OCI-LY1 (cell line): ENCODE measurements at regions not wholly inside any gene's neighbourhood (a gene's known extent, or its start where the extent isn't known, plus 50 kb on each side); places are given as distances from the start of the nearest gene placed in this dataset.

ENCODE experiments used
- H2AFZ ChIP-seq: fragments of 200-600 bp; sonication (generic), shearing (Covaris generic); 2 replicates; pipeline ENCODE4 v1.6.0; 2014; ENCODE audit warnings: antibody characterized with exemption, mild to moderate bottlenecking, low read length
- H3F3A ChIP-seq: fragments of 200-600 bp; sonication (generic), shearing (Covaris generic); 2 replicates; pipeline ENCODE4 v1.6.0; 2014; ENCODE audit warnings: mild to moderate bottlenecking, antibody characterized with exemption, low read length, moderate library complexity; ENCODE audit not compliant: insufficient read depth
- H3K27ac ChIP-seq: fragments of 200-600 bp; sonication (generic); 2 replicates; pipeline ENCODE4 v1.5.1; 2014; ENCODE audit warnings: low read length, mixed run types, mild to moderate bottlenecking, low read depth; ENCODE audit not compliant: poor library complexity, severe bottlenecking
- H3K27me3 ChIP-seq: fragments of 200-600 bp; sonication (generic); 2 replicates; pipeline ENCODE4 v1.6.0; 2014; ENCODE audit warnings: antibody characterized with exemption, mild to moderate bottlenecking, low read length, moderate library complexity; ENCODE audit not compliant: insufficient read depth
- H3K36me3 ChIP-seq: fragments of 200-600 bp; sonication (generic); 2 replicates; pipeline ENCODE4 v1.6.1; 2014; ENCODE audit warnings: mild to moderate bottlenecking, antibody characterized with exemption, low read length, moderate library complexity, mixed read lengths; ENCODE audit not compliant: insufficient read depth
- H3K4me1 ChIP-seq: fragments of 200-600 bp; sonication (generic); 2 replicates; pipeline ENCODE4 v1.5.1; 2014; ENCODE audit warnings: mild to moderate bottlenecking, low read length, moderate library complexity; ENCODE audit not compliant: insufficient read depth, severe bottlenecking
- H3K4me2 ChIP-seq: fragments of 200-600 bp; sonication (generic), shearing (Covaris generic); 2 replicates; pipeline ENCODE4 v1.6.1; 2014; ENCODE audit warnings: low read length
- H3K4me3 ChIP-seq: fragments of 200-600 bp; sonication (generic); 2 replicates; pipeline ENCODE4 v1.5.1; 2014; ENCODE audit warnings: low read length, low read depth, mild to moderate bottlenecking, mixed read lengths; ENCODE audit not compliant: poor library complexity, severe bottlenecking
- H3K79me2 ChIP-seq: fragments of 200-600 bp; shearing (Covaris generic); 2 replicates; pipeline ENCODE4 v1.6.1; 2016; ENCODE audit warnings: mixed run types, low read length, mixed read lengths; ENCODE audit not compliant: insufficient read depth
- H3K9ac ChIP-seq: fragments of 200-600 bp; sonication (generic), shearing (Covaris generic); 2 replicates; pipeline ENCODE4 v1.6.1; 2014; ENCODE audit warnings: mild to moderate bottlenecking, low read length, mixed read lengths
- H3K9me2 ChIP-seq: fragments of 200-600 bp; sonication (generic), shearing (Covaris generic); 2 replicates; pipeline ENCODE4 v1.6.1; 2014; ENCODE audit warnings: low read depth, mild to moderate bottlenecking, low read length, mixed read lengths
- H3K9me3 ChIP-seq: fragments of 200-600 bp; shearing (Covaris generic); 2 replicates; pipeline ENCODE4 v1.6.1; 2014; ENCODE audit warnings: low read length, mixed read lengths
- H4K20me1 ChIP-seq: fragments of 200-600 bp; sonication (generic), shearing (Covaris generic); 2 replicates; pipeline ENCODE4 v1.6.0; 2016; ENCODE audit warnings: mild to moderate bottlenecking, low read length; ENCODE audit not compliant: insufficient read depth
- CTCF ChIP-seq: fragments of 200-600 bp; sonication (generic), shearing (Covaris generic); IDR thresholded peaks from 2 replicates; pipeline ENCODE4 v1.5.1; 2017; ENCODE audit warnings: mild to moderate bottlenecking, antibody characterized with exemption, low read length, moderate library complexity, mixed read lengths
- EZH2 ChIP-seq: fragments of 200-600 bp; sonication (generic), shearing (Covaris generic); IDR thresholded peaks from 2 replicates; pipeline ENCODE4 v1.8.0; 2017; ENCODE audit warnings: borderline replicate concordance, mixed run types, mild to moderate bottlenecking, antibody characterized with exemption, low read length, moderate library complexity, mixed read lengths

- Histone ChIP-seq H3F3A (no peaks in the 10 kb centered on the region), H3K27me3 (no peaks in the 10 kb centered on the region), H4K20me1 (no peaks in the 10 kb centered on the region), H2AFZ (no peak overlapping the region), H3K79me2 (no peaks in the 10 kb centered on the region), H3K4me1 (no peaks in the 10 kb centered on the region), H3K4me3 (no peak overlapping the region), H3K9me3 (no peaks in the 10 kb centered on the region), H3K36me3 (no peaks in the 10 kb centered on the region), H3K9me2 (no peaks in the 10 kb centered on the region), H3K27ac (no peak overlapping the region), H3K9ac (no peak overlapping the region), H3K4me2 (no peak overlapping the region)
- TF ChIP-seq EZH2, result no peak
- TF ChIP-seq CTCF, result no peak
Measured at GRCh38 chr6:142531727-142532126, 229.9 kb downstream of the ADGRG6 start.

- H2AFZ ChIP-seq, result no peak overlapping the region
- H3K9me3 ChIP-seq, result no peaks in the 10 kb centered on the region
- H3K4me3 ChIP-seq, result no peak overlapping the region
- no peaks in the 10 kb centered on the region for H4K20me1 ChIP-seq
- H3K4me1 ChIP-seq, result no peaks in the 10 kb centered on the region
- TF ChIP-seq CTCF (no peak), EZH2 (no peak)
- H3K9ac ChIP-seq, result no peak overlapping the region
- H3K36me3 ChIP-seq, result no peaks in the 10 kb centered on the region
- no peak overlapping the region for H3K27ac ChIP-seq
- H3K9me2 ChIP-seq, result no peaks in the 10 kb centered on the region
- H3K27me3 ChIP-seq, result no peaks in the 10 kb centered on the region
- H3K4me2 ChIP-seq, result no peak overlapping the region
- H3F3A ChIP-seq, result no peaks in the 10 kb centered on the region
- no peaks in the 10 kb centered on the region for H3K79me2 ChIP-seq
Measured at GRCh38 chr6:142534076-142534475, 232.3 kb downstream of the ADGRG6 start.

- Histone ChIP-seq H3F3A (no peaks in the 10 kb centered on the region), H3K36me3 (no peaks in the 10 kb centered on the region), H3K9me2 (no peaks in the 10 kb centered on the region), H3K4me2 (no peak overlapping the region), H3K79me2 (no peaks in the 10 kb centered on the region), H4K20me1 (no peaks in the 10 kb centered on the region), H3K4me3 (no peak overlapping the region), H3K4me1 (no peaks in the 10 kb centered on the region), H3K27me3 (no peaks in the 10 kb centered on the region), H3K27ac (no peak overlapping the region), H2AFZ (no peak overlapping the region), H3K9ac (no peak overlapping the region), H3K9me3 (no peaks in the 10 kb centered on the region)
- TF ChIP-seq EZH2 (no peak), CTCF (no peak)
Measured at GRCh38 chr6:142534484-142534883, 232.7 kb downstream of the ADGRG6 start.
